ENCODE measurements at regions not wholly inside any gene's neighbourhood (a gene's known extent, or its start where the extent isn't known, plus 50 kb on each side); places are given as distances from the start of the nearest gene placed in this dataset.
"Not testable (repeated sequence)": the region's sequence is repeated elsewhere in the genome, so short reads cannot be mapped to it uniquely, and the experiment has no call there.

DNA sequence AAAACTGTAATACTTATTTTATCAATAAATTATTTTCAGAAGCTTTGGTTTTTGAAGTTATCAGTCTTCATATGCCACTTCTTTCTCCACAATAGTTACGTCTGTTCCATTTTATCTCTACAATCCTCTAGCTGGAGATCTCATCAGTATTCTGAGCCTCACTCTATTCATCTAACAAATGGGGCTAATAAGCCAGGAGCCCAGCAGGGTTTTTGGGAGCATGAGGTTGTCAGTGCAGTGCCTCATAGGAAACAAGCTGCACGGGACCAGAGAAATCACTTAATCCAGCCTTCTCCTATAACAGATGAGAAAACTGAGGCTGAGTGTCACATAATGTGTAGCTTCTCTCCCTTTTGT is 501.9 kb upstream of the RGS6 start:
- no peak for DNase-seq (ENCODE audit: low read depth in 2 of 2)

DNA sequence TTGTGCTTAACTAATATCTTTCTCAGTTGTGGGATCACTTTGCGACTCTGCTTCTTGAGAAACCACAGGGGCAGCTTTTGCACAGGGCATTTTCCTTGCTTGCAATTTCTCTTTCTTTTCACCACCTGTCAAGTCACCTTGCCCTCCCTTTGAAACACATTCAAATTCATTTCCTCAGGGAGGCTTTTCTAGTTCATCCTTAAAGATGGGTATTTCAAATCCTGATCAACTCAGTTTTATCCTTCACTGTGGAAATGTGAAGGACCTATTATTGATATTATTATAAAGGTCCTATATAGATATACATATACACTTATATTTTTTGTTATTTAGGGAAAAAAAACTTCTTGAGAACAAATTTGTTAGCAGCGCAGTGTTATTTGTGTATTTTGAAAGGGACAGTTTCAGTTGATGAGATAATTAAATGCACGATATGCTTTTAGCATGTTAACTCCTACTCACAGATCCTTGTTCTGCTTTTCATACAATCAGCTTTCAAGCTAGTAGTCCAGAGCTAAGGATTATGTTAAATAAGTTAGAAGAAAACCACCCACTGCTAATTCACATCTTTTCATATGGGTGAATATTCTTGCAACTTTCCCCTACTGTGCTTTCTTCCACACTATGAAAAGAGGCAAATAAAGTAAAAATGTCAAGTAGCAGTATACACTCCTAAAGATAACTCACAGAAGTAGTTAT is 501.4 kb upstream of the RGS6 start:
- DNase-seq (ENCODE audit: low read depth in 2 of 2): no peak

DNA sequence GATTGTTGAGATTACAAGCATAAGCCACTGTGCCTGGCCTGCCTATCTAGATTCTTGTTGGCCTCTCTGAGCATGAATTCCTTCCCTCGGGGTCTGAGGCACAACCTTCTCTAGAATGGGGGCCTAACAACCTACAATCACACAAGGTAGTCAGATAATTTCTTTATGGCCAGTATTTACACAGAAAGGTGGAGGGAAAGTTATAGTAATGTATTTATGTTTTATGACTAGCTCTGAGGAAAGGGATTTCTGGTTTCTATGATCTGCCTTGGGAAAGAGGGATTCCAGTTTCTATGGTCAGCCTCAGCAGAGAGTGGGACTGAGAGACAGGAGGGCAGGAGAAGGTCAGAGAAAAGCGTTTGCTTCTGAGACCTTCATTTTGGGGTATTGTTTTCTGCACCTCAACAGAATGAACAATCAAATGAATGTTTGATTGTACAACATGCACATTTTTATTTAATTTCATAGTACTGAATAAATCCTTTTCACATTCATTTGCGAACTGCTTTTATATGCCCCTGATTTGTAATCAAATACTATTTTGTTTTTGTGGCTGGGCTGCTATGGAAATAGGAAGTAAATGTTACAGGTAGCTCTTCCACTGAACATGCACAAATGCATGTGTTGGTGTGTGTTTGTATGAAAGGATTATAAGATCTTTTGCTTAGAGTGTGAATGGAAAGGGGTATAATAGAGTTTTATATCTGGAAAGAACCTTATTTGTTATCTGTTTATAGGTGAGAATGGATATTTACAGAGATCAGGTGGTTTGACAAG is 499.7 kb upstream of the RGS6 start:
- DNase-seq (ENCODE audit: low read depth in 2 of 2): no peak

DNA sequence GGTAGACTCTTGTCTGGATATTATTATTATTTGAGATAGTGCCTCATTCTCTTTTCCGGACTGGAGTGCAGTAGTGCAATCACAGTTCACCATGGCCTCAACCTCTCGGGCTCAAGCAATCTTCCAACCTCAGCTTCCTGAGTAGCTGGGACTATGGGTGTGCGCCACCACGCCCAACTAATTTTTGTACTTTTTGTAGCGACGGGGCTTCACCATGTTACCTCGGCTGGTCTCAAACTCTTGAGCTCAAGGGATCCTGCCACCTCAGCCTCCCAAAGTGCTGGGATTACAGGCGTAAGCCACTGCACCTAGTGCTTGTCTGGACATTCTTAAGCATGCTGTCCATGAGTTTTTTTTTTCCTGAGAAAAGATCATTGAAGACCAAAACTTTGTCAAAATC is 498.9 kb upstream of the RGS6 start:
- DNase-seq (ENCODE audit: low read depth in 2 of 2): no peak

DNA sequence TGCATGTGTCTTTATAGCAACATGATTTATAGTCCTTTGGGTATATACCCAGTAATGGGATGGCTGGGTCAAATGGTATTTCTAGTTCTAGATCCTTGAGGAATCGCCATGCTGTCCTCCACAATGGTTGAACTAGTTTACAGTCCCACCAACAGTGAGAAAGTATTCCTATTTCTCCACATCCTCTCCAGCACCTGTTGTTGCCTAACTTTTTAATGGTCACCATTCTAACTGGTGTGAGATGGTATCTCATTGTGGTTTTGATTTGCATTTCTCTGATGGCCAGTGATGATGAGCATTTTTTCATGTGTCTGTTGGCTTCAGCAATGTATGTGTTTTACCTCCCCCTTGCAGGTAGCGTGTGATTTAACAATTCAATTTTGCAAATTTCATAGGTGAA is 496.6 kb upstream of the RGS6 start:
- not testable (repeated sequence) for DNase-seq (ENCODE audit: low read depth in 2 of 2)

DNA sequence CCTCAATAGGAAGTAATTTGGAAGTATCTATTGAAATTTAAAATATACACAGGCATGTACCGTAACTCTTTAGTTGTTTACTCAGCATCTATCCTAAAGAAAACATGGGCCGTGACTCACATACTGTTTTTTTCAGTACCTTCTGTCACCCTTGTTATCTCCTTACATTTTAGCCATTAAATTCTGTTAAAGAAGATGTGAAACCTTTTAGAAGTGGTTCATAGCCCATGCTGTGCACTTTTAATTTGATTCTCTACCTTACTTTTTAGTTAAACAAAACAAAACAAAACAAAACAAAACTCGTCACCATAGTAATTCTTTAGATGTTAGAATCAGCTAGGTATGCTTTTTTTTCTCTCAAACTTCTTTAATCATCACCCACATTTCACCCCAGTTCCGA is 494.4 kb upstream of the RGS6 start:
- no peak for DNase-seq (ENCODE audit: low read depth in 2 of 2)

DNA sequence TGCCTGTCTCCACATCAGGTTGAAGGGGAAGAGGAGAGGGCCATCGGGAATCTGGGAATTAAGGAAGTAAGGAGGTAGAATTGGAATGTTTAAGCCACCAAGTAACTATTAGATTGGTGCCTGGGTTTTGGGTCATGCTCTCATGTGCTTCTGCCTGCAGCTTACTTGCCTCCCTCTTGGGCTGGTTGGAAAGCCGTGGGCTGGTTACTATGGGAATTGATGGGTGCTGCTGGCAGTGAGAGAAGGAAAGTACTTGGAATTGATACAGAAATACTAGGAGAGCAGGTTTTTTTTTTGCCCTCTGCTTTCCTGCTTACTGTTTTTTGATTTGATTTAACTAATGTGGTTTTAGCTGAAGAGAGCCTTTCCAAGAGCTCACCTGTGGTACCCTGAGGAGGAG is 493.5 kb upstream of the RGS6 start:
- no peak for DNase-seq (ENCODE audit: low read depth in 2 of 2)

DNA sequence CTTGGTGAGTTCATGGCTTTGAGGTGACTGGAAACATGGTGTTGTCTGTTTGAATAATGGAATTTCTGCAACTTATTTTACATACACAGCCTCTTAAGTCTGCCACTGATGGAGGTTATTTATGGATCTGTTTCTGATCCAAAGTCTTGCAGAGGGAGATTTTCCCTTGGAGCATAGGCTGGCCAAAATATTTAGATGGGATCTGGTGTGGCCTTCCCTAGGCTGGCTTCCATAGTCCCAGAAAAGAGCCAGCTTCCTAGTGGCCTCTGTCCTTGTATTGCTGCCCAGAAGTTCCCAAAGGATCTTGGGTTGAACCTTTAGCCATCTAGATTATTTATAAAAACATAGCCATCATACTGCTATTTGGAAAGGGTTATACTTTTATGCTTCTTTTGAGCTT is 491.1 kb upstream of the RGS6 start:
- DNase-seq (ENCODE audit: low read depth in 2 of 2): no peak

DNA sequence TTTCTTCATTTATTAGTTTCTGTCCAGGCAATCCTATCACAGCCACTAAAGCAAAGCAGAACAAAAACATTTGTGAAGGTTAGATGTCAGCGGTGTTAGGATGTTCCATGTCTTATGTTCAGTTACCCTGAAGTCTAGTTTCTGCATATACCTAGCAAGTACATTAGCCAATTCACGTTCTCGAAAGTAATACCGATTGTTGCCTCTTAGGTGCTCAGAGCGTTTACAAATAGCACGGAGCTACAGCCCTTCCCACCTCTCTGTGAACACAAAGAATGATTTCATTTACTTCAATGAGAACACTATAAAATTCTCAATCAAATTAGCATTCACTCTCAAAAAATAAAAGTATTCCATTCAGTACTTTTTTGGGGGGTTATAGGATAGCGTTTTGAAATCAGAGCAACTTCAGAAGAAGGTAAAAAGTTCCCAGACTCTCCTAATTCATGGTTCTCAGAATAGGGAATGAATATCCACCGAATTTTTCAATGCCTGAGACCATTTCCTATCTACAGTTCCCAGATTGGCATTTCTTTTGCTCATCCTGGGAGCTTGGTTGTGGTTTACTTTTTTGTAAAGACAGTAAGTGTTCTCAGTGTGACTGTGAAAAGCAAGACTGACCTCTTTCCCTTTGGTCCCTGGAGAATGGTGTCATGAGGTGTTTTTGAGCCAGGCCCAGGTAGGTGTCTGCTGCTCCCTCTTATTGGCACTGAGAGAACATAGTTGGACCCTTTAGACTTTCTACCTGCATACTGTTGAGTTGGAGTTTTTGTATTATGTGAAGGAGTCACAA is 488.0 kb upstream of the RGS6 start:
- DNase-seq (ENCODE audit: low read depth in 2 of 2): no peak

DNA sequence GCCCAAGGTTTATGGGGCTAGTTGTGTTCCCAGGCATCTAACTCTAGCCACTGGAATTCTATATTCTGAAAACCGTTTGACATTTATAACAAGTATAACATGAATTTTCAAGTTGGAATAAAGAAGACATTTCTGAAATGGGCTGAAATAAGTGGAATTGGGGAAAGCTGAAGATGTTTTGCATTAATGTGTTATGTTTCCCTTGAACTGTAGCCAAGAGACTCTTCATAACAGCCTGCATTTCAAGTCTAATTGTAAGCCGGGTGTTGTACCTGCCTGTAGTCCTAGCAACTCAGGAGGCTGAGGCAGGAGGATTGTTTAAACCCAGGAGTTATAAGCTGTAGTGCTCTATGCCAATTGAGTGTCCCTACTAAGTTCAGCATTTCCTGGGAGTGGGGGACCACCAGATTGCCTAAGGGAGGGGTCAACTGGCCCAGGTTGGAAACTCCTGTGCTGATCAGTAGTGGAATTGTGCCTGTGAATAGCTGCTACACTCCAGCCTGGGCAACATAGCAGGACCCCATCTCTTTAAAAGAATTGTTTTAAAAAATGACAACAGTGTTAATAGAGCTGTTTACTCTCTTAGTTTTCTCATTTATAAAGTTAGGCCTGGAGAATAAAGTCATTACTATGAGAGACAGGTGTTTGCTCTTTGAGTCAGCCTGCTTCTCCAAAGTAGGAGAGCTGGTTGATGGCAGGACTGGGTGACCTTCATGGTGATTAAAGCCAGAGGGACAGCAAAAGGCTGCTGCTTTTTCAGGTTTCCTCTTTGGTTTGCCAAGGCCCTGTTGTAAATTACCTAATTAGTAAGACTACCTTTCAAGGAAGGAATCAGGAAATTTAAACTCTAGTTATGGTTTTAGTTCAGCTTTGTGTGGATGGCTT is 483.6 kb upstream of the RGS6 start:
- no peak for DNase-seq (ENCODE audit: low read depth in 2 of 2)

DNA sequence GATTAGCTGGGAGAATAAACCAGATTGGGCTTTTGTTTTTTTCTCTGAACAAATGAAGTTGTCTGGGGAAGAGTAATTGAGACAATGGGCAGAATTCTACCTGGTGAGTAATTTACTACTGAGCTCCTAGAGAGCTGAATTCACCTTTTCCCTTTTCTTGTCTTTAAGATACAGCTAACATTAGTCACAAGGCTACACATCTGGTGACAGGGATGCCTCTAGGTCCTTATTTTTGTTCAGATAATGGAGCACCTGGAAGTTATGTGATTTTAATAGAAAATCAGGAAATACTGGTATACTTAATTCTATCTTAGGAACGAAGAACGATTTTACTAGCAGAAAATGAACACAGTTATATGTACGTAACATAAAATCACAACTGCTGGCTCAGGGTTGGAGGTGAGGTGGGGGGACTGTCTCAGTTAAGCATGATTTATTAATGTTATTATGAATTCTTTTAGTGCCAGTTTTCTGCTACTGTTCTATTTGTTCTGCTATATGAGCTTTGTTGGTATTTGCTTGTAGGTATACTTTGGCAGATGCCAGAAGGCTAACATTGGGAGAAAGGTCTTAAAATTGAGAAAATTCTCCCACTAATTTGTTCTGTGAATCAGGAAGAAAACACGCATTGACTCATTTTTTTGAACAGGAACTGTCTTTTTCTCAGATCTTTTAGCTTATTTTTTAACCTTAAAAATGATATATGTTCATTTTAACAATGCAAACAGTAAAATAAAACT is 482.7 kb upstream of the RGS6 start:
- no peak for DNase-seq (ENCODE audit: low read depth in 2 of 2)

DNA sequence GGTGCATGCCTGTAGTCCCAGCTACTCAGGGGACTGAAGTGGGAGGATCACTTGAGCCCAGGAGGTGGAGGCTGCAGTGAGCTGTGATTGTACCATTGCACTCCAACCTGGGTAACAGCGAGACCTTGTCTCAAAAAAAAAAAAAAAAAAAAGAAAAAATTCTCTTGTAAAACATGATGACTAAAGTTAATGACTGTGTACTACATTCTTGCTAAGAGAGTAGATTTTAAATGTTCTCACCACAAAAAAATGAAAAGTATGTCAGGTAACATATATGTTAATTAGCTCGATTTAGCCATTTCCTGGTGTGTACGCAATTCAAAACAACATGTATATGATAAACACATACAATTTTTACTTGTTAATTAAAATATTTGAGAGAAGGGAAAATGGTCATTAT is 480.7 kb upstream of the RGS6 start:
- no peak for DNase-seq (ENCODE audit: low read depth in 2 of 2)

DNA sequence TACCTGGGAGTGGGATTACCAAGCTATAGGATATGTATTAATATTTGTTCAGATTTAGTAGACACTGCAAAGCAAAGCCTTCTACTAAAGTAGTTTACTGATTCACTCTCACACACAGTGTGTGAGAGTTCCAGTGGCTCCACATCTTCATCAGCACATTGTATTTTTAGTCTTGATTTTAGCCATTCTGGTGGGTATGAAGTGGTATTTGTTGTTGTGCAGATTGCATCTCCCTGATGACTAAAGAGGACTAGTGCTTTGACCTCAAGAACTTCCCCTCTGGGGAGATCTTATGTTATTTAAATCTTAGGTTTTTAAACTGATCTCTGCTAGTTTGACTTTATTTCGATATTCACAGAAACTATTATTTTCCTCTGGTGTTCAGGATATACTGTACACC is 479.7 kb upstream of the RGS6 start:
- DNase-seq (ENCODE audit: low read depth in 2 of 2): peak in 1 of 2 donors; percentile 21

DNA sequence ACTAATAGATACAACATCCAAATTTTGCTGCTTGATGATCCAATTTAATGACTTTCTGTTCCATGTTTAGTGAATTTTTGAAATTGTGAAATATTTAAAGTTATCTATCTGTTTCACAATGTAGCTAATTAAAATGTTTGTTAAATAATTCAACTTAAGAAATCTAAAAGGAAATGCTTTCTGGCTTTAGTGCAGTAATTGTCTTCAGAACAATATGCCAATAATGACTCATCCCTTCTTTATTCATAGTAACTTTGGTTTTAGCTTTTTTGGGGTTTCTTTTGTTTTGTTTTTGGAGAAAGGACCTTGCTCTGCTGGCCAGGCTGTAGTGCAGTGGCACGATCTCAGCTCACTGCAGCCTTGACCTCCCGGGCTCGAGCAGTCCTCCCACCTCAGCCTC is 479.2 kb upstream of the RGS6 start:
- DNase-seq (ENCODE audit: low read depth in 2 of 2): peak in 1 of 2 donors; percentile 25

DNA sequence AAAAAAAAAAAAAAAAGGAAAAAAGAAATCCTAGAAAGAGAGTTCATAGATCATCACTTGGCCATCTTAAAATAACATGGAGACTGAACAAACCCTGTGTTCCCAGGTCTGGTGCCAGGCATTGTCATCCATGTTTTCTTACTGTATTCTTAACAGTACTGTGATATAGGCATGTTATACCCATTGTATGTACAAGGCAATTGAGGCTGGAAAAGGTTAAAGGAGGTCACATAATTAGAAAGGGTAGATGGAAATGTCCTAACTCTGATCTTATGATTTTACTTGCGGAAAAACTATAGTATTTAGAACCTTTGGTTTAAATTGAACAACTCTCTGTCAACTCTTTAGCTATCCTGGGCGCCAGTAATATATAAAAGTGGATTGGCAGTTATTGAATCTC is 478.2 kb upstream of the RGS6 start:
- DNase-seq (ENCODE audit: low read depth in 2 of 2): no peak

DNA sequence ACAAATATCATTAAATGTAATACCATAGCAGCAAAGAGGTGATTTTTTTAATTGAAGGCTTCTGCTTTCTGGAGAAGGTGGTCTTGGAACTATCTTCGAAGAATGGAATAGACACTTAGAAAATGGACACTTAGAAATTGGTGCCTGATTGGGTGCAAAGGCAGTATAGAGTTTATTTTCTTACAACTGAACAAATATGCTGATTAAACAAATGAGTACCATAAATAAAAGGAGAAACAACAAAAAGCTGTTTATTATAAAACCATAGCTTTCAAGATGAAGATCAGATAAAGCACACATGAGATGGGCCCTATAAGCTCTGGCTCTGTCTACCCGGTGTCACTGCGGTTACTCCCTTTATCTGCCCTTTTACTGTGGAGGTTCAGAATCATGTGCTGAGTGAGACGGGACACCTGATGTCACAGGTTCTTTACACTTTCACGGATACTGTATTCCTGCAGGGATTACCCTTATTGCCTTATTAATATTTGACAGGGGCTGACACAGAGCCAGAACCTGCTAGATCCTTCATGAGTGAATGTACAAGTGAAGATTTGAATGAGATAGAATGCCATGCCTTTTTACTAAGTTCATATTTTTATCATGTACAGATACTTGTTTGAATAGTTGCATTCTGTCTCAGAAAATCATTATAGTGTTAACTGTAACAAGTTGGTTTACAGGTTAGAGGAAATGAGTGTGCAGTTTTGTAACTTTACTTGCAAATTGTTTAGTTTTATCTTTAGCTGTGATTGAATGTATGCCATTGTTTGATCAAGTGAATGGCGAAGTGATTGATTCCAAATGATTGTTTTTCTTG is 477.5 kb upstream of the RGS6 start:
- peak in 1 of 2 donors; percentile 4 for DNase-seq (ENCODE audit: low read depth in 2 of 2)

DNA sequence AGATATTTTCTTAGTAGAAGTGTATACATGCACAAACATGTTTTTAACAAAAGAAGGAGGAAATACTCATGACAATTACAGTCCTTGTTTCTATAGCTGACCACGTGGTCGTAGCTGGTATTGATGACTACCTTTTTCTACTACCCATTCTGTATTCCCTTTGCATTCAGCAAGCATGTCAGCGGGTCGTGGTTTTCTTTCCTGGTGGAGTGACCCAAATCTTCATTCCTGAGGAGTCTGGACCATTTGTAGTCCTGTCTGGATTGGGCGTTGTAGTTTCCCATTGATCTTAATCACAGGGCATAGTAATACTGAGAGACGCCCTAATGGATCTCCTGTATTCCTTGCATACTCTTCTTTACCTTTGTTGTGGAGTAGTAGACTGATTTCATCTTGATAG is 472.1 kb upstream of the RGS6 start:
- DNase-seq (ENCODE audit: low read depth in 2 of 2): no peak

DNA sequence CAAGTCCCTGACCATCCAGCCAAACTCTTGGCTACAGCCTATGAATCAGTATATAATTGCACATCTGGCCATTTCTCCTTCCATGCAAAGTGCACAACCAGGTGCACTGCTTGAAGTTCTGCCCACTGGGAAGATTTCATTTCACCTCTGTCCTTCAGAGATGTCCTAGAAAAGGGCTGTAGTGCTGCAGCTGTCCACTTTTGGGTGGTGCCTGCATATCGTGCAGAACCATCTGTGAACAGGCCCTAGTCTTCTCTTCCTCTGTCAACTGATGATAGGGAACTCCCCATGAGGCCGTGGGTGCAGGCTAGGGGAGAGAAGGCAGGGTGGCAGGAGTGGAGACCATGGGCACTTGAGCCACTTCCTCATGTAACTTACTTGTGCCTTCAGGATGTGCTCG is 470.6 kb upstream of the RGS6 start:
- not testable (repeated sequence) for DNase-seq (ENCODE audit: low read depth in 2 of 2)

DNA sequence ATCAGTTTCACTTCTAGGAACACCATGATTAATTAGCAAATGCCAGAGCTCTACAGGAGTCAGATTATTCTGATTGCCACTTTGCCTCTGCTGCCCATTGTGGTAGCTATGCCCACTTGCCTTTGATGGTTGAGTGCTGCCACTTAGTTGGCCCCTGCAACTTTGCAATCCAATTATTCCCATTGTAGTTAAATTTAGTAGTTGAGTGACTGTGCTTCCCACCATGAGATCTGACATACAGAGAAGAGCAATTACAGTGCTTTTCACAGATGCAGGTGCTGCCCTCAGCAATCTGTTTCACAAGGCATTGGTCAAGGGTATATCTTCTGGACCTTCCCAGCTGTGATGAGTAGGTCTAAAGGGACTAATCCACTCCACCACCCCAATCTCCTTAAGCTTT is 468.4 kb upstream of the RGS6 start:
- DNase-seq (ENCODE audit: low read depth in 2 of 2): no peak

DNA sequence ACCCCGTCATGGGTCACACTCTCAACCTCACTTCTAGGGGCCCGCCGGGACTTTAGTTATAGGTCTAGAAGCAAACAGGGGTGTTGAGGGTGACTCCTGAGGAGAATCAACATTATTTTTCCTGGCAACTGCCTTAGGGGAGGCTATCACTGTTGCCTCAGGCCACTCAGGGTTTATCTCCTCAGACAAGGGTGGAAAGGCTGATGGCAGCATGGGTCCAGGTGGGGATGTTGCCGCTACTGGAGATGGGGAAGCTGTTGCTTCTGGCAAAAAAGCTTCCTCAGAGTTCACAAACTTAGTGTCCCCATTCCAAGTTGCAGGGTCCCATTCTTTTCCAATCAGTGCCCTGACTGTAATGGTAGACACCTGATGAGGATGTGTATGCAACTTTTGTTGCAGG is 467.4 kb upstream of the RGS6 start:
- DNase-seq (ENCODE audit: low read depth in 2 of 2): no peak
